ENCODE measurements at regions not wholly inside any gene's neighbourhood (a gene's known extent, or its start where the extent isn't known, plus 50 kb on each side); places are given as distances from the start of the nearest gene placed in this dataset.
A peak's percentile ranks its signal among the peaks of the same experiment; 100 is the strongest.
"Not testable (repeated sequence)": the region's sequence is repeated elsewhere in the genome, so short reads cannot be mapped to it uniquely, and the experiment has no call there.

- H3K27me3 ChIP-seq, result no peaks in the 10 kb centered on the region
- H3K4me1 ChIP-seq, result no peaks in the 10 kb centered on the region
- H3K36me3 ChIP-seq, result no peaks in the 10 kb centered on the region
- H3K9me3 ChIP-seq (replicated peaks in 1 of 11), result peaks cover 0 to 14% (median 3%) of the 10 kb centered on the region in 11 experiments; a peak in 8 of 22 replicates
- H3K9ac ChIP-seq, result no peak overlapping the region
- no peak overlapping the region for H3K27ac ChIP-seq
- H3K4me2 ChIP-seq, result no peak overlapping the region
- no peak for TF ChIP-seq Cebpa-rat (IDR thresholded peaks at IDR 0.05)
- H4K20me1 ChIP-seq, result no peaks in the 10 kb centered on the region
- no peak overlapping the region for H3K4me3 ChIP-seq
Observed at GRCh38 chr12:129987841-129988240, 84.0 kb upstream of the TMEM132D start.

DNA sequence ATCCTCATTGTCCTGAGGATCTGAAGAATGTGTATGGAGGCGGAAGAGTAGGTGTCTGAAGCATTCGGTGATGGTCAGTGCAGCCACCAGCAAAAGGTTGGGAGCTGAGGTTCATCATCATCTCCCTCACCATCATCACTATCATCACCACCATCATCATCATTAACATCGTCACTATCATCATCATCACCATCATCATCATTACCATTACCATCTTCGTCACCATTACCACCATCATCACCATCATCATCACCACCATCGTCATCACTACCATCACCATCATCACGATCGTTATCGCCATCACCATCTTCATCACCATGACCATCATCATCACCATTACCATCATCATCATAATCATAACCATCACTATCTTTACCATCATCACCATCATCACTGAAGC is 90.8 kb upstream of the TMEM132D start:
- Histone ChIP-seq H3K4me2 (no peak overlapping the region), H3K27ac (no peak overlapping the region), H3K9me3 (replicated peaks in 1 of 11) (peaks cover 0 to 5% (median 0%) of the 10 kb centered on the region in 11 experiments; a peak in 2 of 22 replicates), H3K9ac (no peak overlapping the region), H4K20me1 (no peaks in the 10 kb centered on the region), H3K4me3 (no peak overlapping the region), H3K27me3 (no peaks in the 10 kb centered on the region), H3K36me3 (no peaks in the 10 kb centered on the region), H3K4me1 (no peaks in the 10 kb centered on the region)
- TF ChIP-seq Cebpa-rat (IDR thresholded peaks at IDR 0.05), result no peak

DNA sequence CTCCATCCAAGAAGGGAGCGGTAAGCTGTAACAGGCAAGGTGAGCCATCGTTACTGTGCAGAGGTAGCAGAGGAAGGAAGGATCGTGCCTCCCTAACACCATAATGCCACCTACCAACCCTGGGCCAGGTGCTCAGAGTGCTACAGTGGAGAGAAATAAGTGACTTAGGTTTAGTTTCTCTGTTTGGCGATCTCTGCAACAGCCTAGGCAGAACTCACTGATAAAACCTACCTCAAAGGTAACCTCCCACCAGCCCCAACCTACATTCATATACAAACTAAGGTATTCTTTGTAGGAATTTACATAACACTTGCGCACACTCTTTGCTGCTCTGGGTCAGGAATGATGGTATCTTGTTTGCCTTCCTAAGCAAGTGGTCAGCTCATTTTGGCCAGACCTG is 93.4 kb upstream of the TMEM132D start:
- H3K4me2 ChIP-seq, result no peak overlapping the region
- no peak overlapping the region for H3K9ac ChIP-seq
- H4K20me1 ChIP-seq, result no peaks in the 10 kb centered on the region
- H3K9me3 ChIP-seq (replicated peaks in 1 of 11), result peaks cover 0 to 5% (median 0%) of the 10 kb centered on the region in 11 experiments; a peak in 2 of 22 replicates
- no peaks in the 10 kb centered on the region for H3K27me3 ChIP-seq
- no peak overlapping the region for H3K27ac ChIP-seq
- no peak for TF ChIP-seq Cebpa-rat (IDR thresholded peaks at IDR 0.05)
- H3K4me1 ChIP-seq, result no peaks in the 10 kb centered on the region
- no peaks in the 10 kb centered on the region for H3K36me3 ChIP-seq
- no peak overlapping the region for H3K4me3 ChIP-seq

DNA sequence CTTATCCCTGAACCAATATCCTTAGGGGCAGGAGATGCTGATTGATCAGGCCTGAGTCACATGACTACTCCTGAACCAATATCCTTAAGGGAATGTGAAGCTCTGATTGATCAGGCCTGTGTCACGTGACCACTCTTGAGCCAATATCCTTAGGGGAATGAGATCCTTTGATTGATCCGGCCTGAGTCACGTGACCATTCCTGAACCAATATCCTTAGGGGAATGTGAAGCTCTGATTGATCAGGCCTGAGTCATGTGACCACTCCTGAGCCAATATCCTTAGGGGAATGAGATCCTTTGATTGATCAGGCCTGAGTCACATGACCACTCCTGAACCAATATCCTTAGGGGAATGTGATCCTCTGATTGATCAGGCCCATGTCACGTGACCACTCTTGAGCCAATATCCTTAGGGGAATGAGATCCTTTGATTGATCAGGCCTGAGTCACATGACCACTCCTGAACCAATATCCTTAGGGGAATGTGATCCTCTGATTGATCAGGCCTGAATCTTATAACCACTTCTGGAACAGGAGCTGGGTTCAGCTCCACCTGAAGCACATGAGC is 100.6 kb upstream of the TMEM132D start:
- not testable (repeated sequence) for H3K9ac ChIP-seq; H3K9me3 ChIP-seq (replicated peaks in 1 of 11); H3K4me2 ChIP-seq; H3K4me3 ChIP-seq; H3K27me3 ChIP-seq; H3K36me3 ChIP-seq; H4K20me1 ChIP-seq; H3K4me1 ChIP-seq; H3K27ac ChIP-seq

DNA sequence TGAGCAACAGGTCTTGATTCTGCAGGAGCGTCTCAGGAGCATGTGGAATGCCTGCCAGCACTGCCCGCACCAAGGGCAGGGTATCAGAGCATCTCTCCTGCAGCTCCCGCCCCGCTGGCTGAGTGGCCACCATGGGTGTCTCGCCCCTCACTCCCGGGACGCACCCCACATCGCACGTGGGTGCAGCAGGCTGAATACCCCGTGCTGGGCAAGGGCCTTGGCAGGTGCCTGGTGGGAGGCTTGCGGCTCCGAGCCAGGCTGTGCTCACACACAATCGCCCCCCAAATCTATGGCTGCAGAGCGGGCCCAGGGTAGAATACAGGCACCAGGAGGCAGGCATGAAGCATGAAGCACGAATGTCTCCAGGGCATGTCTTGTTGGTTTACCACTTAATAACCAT is 103.9 kb upstream of the TMEM132D start:
- Histone ChIP-seq H3K4me1 (peaks cover 0 to 26% (median 18%) of the 10 kb centered on the region in 10 experiments; a peak in 12 of 20 replicates), H3K9me3 (replicated peaks in 1 of 11) (no peaks in the 10 kb centered on the region), H3K27ac (no peak overlapping the region), H3K4me2 (no peak overlapping the region), H3K4me3 (no peak overlapping the region), H4K20me1 (no peaks in the 10 kb centered on the region), H3K36me3 (no peaks in the 10 kb centered on the region), H3K9ac (no peak overlapping the region), H3K27me3 (peaks cover 0 to under 1% (median 0%) of the 10 kb centered on the region in 11 experiments; a peak in 1 of 22 replicates)
- no peak for TF ChIP-seq Cebpa-rat (IDR thresholded peaks at IDR 0.05)

DNA sequence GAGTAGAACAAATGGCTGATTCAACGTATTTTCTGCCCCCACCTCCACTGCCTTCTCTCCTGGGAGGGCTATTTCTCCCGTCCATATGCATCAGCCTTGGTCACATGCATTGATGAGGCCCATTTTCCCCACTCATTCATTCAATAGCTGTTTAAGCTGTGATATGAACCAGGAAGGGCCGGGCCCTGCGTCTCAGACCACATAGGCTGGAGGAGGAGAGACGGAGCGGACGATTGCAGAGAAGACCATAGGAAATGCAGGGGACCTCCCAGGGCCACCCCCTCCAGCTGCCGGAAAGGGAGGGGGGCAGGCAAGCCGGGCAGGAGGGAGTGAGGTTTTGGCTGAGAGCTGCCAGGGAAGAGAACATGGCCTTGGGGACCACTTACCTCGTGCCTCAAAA is 104.4 kb upstream of the TMEM132D start:
- Histone ChIP-seq H4K20me1 (no peaks in the 10 kb centered on the region), H3K9ac (no peak overlapping the region), H3K36me3 (no peaks in the 10 kb centered on the region), H3K27me3 (peaks cover 0 to 5% (median under 1%) of the 10 kb centered on the region in 11 experiments; a peak in 6 of 22 replicates), H3K9me3 (replicated peaks in 1 of 11) (no peaks in the 10 kb centered on the region), H3K4me3 (no peak overlapping the region), H3K4me1 (peaks cover 0 to 26% (median 18%) of the 10 kb centered on the region in 10 experiments; a peak in 12 of 20 replicates), H3K27ac (no peak overlapping the region), H3K4me2 (no peak overlapping the region)
- no peak for TF ChIP-seq Cebpa-rat (IDR thresholded peaks at IDR 0.05)

DNA sequence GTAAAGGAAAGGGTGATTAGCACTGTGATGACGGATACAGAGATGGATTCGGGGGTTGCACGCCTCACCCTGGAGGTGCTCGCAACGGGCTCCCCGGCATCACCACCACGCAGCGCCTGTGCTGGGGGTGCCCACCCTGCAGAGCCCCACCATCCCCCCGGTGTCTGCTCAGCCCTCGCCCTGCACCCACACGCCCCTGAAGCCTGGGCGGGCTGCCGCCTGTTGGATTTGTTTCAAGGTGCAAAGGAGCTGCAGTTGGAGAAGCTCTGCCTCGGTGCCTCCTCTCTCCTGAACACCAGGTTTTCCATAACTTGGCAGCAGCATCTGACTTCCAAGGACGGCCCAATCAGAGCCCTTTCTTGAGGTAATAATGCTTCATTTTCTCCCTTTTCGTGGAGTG is 106.1 kb upstream of the TMEM132D start:
- Histone ChIP-seq H4K20me1 (no peaks in the 10 kb centered on the region), H3K9me3 (replicated peaks in 1 of 11) (no peaks in the 10 kb centered on the region), H3K4me3 (no peak overlapping the region), H3K27me3 (peaks cover 0 to 11% (median 8%) of the 10 kb centered on the region in 11 experiments; a peak in 9 of 22 replicates), H3K4me1 (peaks cover 0 to 26% (median 18%) of the 10 kb centered on the region in 10 experiments; a peak in 12 of 20 replicates), H3K27ac (no peak overlapping the region), H3K36me3 (no peaks in the 10 kb centered on the region), H3K4me2 (peak overlapping the region in 2 of 11 experiments; percentile 17; a peak in 3 of 22 replicates), H3K9ac (no peak overlapping the region)
- no peak for TF ChIP-seq Cebpa-rat (IDR thresholded peaks at IDR 0.05)

GRCh38 chr12:130011611-130012385 is 108.0 kb upstream of the TMEM132D start:
- peaks cover 0 to 26% (median 18%) of the 10 kb centered on the region in 10 experiments; a peak in 12 of 20 replicates for H3K4me1 ChIP-seq
- no peaks in the 10 kb centered on the region for H4K20me1 ChIP-seq
- H3K27me3 ChIP-seq, result peaks cover 0 to 11% (median 8%) of the 10 kb centered on the region in 11 experiments; a peak in 9 of 22 replicates

GRCh38 chr12:130013771-130014484 is 110.1 kb upstream of the TMEM132D start:
- Histone ChIP-seq H3K4me2 (peak overlapping the region in 9 of 11 experiments; percentile 25 to 78 (median 44); a peak in 11 of 22 replicates), H3K36me3 (no peaks in the 10 kb centered on the region), H3K27me3 (peaks cover 0 to 11% (median 8%) of the 10 kb centered on the region in 11 experiments; a peak in 9 of 22 replicates), H3K4me3 (no peak overlapping the region), H3K27ac (no peak overlapping the region), H4K20me1 (no peaks in the 10 kb centered on the region), H3K4me1 (peaks cover 0 to 34% (median 21%) of the 10 kb centered on the region in 10 experiments; a peak in 13 of 20 replicates), H3K9me3 (replicated peaks in 1 of 11) (no peaks in the 10 kb centered on the region), H3K9ac (no peak overlapping the region)
- no peak for TF ChIP-seq Cebpa-rat (IDR thresholded peaks at IDR 0.05)

More at GRCh38 chr12:130011611-130012385, 108.0 kb upstream of the TMEM132D start:
- H3K4me2 ChIP-seq, result peak overlapping the region in 6 of 11 experiments; percentile 2 to 59 (median 17); a peak in 8 of 22 replicates
- no peak for TF ChIP-seq Cebpa-rat (IDR thresholded peaks at IDR 0.05)
- H3K36me3 ChIP-seq, result no peaks in the 10 kb centered on the region
- no peaks in the 10 kb centered on the region for H3K9me3 ChIP-seq (replicated peaks in 1 of 11)
- no peak overlapping the region for H3K4me3 ChIP-seq
- H3K9ac ChIP-seq, result no peak overlapping the region
- no peak overlapping the region for H3K27ac ChIP-seq
